H1 (cell line): ENCODE measurements at regions not wholly inside any gene's neighbourhood (a gene's known extent, or its start where the extent isn't known, plus 50 kb on each side); places are given as distances from the start of the nearest gene placed in this dataset.

Experiments
- CTCF ChIA-PET: fragments of 300-600 bp; sonication (Branson Sonifier 250); formaldehyde crosslinking; loops from one replicate; lab custom pipeline; 2021; ENCODE audit not compliant: partially characterized antibody; lab: Charles Lee
- POLR2A ChIA-PET: fragments of 300-600 bp; sonication (Branson Sonifier 250); formaldehyde crosslinking; loops from one replicate; lab custom pipeline; 2021; ENCODE audit warnings: inconsistent platforms; ENCODE audit not compliant: partially characterized antibody; lab: Charles Lee
- DNase-seq, 2 experiments: peaks; one replicate each; pipeline versions ENCODE4 v3.0.0 to v3.0.0-alpha.2; 2010 to 2022; ENCODE audit warnings: low spot score in 2 of 2, low read depth in 1 of 2, mixed read lengths in 1 of 2
- FAIRE-seq: peaks from 2 replicates; lab custom pipeline; 2011; peaks lifted over from hg19 to GRCh38; lab: Jason Lieb, UNC
- H2AFZ ChIP-seq: 2 replicates; pipeline ENCODE4 v1.8.1; 2012; ENCODE audit warnings: low read length, inconsistent platforms
- H2AK5ac ChIP-seq: 2 replicates; pipeline ENCODE4 v1.6.1; 2013; ENCODE audit warnings: low read depth, low read length
- H2BK120ac ChIP-seq: replicated peaks from 2 replicates; pipeline ENCODE3; 2013; ENCODE audit warnings: low read depth, low read length, inconsistent platforms
- H2BK12ac ChIP-seq: 2 replicates; pipeline ENCODE4 v1.6.1; 2013; ENCODE audit warnings: low read depth, low read length
- H2BK15ac ChIP-seq: 2 replicates; pipeline ENCODE4 v1.6.1; 2013; ENCODE audit warnings: low read length
- H2BK20ac ChIP-seq: 2 replicates; pipeline ENCODE4 v1.6.1; 2013; ENCODE audit warnings: low read length
- H2BK5ac ChIP-seq: 2 replicates; pipeline ENCODE4 v1.6.1; 2013; ENCODE audit warnings: low read depth, low read length
- H3K14ac ChIP-seq: 2 replicates; pipeline ENCODE4 v1.6.1; 2013; ENCODE audit warnings: inconsistent platforms; ENCODE audit not compliant: insufficient read length
- H3K18ac ChIP-seq: 2 replicates; pipeline ENCODE4 v1.6.1; 2013; ENCODE audit warnings: low read length; ENCODE audit errors: extremely low read depth
- H3K23ac ChIP-seq: 2 replicates; pipeline ENCODE4 v1.6.1; 2013; ENCODE audit warnings: inconsistent platforms; ENCODE audit not compliant: insufficient read length
- H3K23me2 ChIP-seq: 2 replicates; pipeline ENCODE4 v1.6.1; 2013; ENCODE audit warnings: low read depth, low read length
- H3K27ac ChIP-seq: 2 replicates; pipeline ENCODE4 v1.6.1; 2011; ENCODE audit warnings: low read depth, low read length, inconsistent platforms
- H3K27me3 ChIP-seq, 4 experiments: replicated peaks in 1 of 4; 1 replicate in 1 of 4; 2 replicates in 3 of 4; pipeline versions ENCODE4 v1.6.1 to v1.8.1; 2011 to 2013; ENCODE audit warnings: low read length in 3 of 4, mild to moderate bottlenecking in 3 of 4, inconsistent platforms in 2 of 4, mixed read lengths in 2 of 4, moderate library complexity in 1 of 4; ENCODE audit not compliant: control insufficient read depth in 3 of 4, insufficient read depth in 3 of 4; ENCODE audit errors: extremely low read depth in 1 of 4
- H3K36me3 ChIP-seq, 4 experiments: 2 replicates each; pipeline versions ENCODE4 v1.6.1 to v1.8.1; 2011 to 2013; ENCODE audit warnings: mild to moderate bottlenecking in 4 of 4, low read length in 3 of 4, moderate library complexity in 2 of 4, control low read depth in 1 of 4, inconsistent platforms in 1 of 4; ENCODE audit not compliant: insufficient read depth in 4 of 4, control insufficient read depth in 2 of 4
- H3K4ac ChIP-seq: replicated peaks from 2 replicates; pipeline ENCODE3; 2013; ENCODE audit warnings: low read length, low read depth, mixed read lengths, inconsistent platforms; ENCODE audit not compliant: insufficient read length
- H3K4me1 ChIP-seq, 4 experiments: replicated peaks in 1 of 4; 1 replicate in 1 of 4; 2 replicates in 3 of 4; pipeline versions ENCODE4 v1.6.1 to v1.8.1; 2011 to 2013; ENCODE audit warnings: low read length in 3 of 4, inconsistent platforms in 2 of 4, mixed read lengths in 1 of 4; ENCODE audit not compliant: insufficient read depth in 4 of 4, control insufficient read depth in 3 of 4
- H3K4me2 ChIP-seq, 2 experiments: 2 replicates each; pipeline versions ENCODE4 v1.6.1 to v1.8.1; 2011 to 2013; ENCODE audit warnings: low read depth in 2 of 2, low read length in 2 of 2, control low read depth in 1 of 2, inconsistent platforms in 1 of 2, mild to moderate bottlenecking in 1 of 2; ENCODE audit not compliant: insufficient read depth in 1 of 2
- H3K4me3 ChIP-seq, 4 experiments: fragments of 200-600, 300-600 bp in 1 of 4; sonication (generic), shearing (Covaris generic), sonication (Bioruptor Twin) in 1 of 4; 2 replicates each; pipeline versions ENCODE4 v1.5.1 to v1.8.1; 2011 to 2016; ENCODE audit warnings: low read length in 4 of 4, low read depth in 3 of 4, control low read depth in 2 of 4, inconsistent platforms in 2 of 4, mild to moderate bottlenecking in 2 of 4, mixed read lengths in 1 of 4, moderate library complexity in 1 of 4; ENCODE audit not compliant: insufficient read depth in 2 of 4; ENCODE audit errors: extremely low read depth in 1 of 4
- H3K56ac ChIP-seq: replicated peaks from 2 replicates; pipeline ENCODE3; 2013; ENCODE audit warnings: low read depth, mild to moderate bottlenecking, mixed read lengths, low read length, inconsistent platforms; ENCODE audit not compliant: insufficient read length
- H3K79me1 ChIP-seq: 2 replicates; pipeline ENCODE4 v1.6.1; 2013; ENCODE audit warnings: low read depth, low read length, control low read depth
- H3K79me2 ChIP-seq, 2 experiments: 2 replicates each; pipeline versions ENCODE4 v1.6.1 to v1.8.1; 2012 to 2013; ENCODE audit warnings: low read length in 2 of 2, mild to moderate bottlenecking in 2 of 2, inconsistent platforms in 1 of 2; ENCODE audit not compliant: insufficient read depth in 2 of 2, control insufficient read depth in 1 of 2
- H3K9ac ChIP-seq, 4 experiments: replicated peaks in 1 of 4; 1 replicate in 1 of 4; 2 replicates in 3 of 4; pipeline versions ENCODE4 v1.6.1 to v1.8.1; 2011 to 2013; ENCODE audit warnings: low read depth in 3 of 4, low read length in 3 of 4, control low read depth in 2 of 4, mild to moderate bottlenecking in 2 of 4, moderate library complexity in 2 of 4, inconsistent platforms in 1 of 4; ENCODE audit errors: extremely low read depth in 1 of 4
- H3K9me3 ChIP-seq, 2 experiments: 2 replicates each; pipeline versions ENCODE4 v1.6.1 to v1.8.1; 2012 to 2013; ENCODE audit warnings: mild to moderate bottlenecking in 2 of 2, moderate library complexity in 2 of 2, control low read depth in 1 of 2, inconsistent platforms in 1 of 2, low read depth in 1 of 2, low read length in 1 of 2, mixed read lengths in 1 of 2; ENCODE audit not compliant: insufficient read depth in 2 of 2
- H4K20me1 ChIP-seq, 2 experiments: replicated peaks in 1 of 2; 2 replicates each; pipeline versions ENCODE3 to v1.8.1; 2011 to 2013; ENCODE audit warnings: inconsistent platforms in 2 of 2, low read length in 2 of 2, mild to moderate bottlenecking in 1 of 2; ENCODE audit not compliant: insufficient read depth in 2 of 2, control insufficient read depth in 1 of 2
- H4K5ac ChIP-seq: 2 replicates; pipeline ENCODE4 v1.6.1; 2013; ENCODE audit warnings: low read length, low read depth, mixed read lengths, inconsistent platforms; ENCODE audit not compliant: insufficient read length
- H4K8ac ChIP-seq: 2 replicates; pipeline ENCODE4 v1.8.0; 2013; ENCODE audit warnings: mild to moderate bottlenecking, moderate library complexity, low read length, inconsistent platforms; ENCODE audit not compliant: insufficient read depth; ENCODE audit errors: extremely low read depth
- H4K91ac ChIP-seq: replicated peaks from 2 replicates; pipeline ENCODE3; 2013; ENCODE audit warnings: low read length, mixed read lengths, inconsistent platforms; ENCODE audit not compliant: insufficient read length
- POLR2AphosphoS5 ChIP-seq: IDR thresholded peaks from 2 replicates; pipeline ENCODE4 v1.6.1; 2011; ENCODE audit warnings: low read depth, low read length
- RAD21 ChIP-seq, 2 experiments: IDR thresholded peaks in 1 of 2; conservative IDR thresholded peaks in 1 of 2; 2 replicates each; pipeline ENCODE4 v1.6.1; 2011; ENCODE audit warnings: low read depth in 2 of 2, low read length in 2 of 2, improper control_type of control experiment in 1 of 2, inconsistent platforms in 1 of 2, mild to moderate bottlenecking in 1 of 2, moderate library complexity in 1 of 2
- WGBS, 2 experiments: shearing (Covaris generic) in 1 of 2; methylation state at CpG; one replicate each; pipeline versions ENCODE4 v1.1.6 to v1.1.7; 2013 to 2015; ENCODE audit warnings: low lambda C conversion rate in 2 of 2, mixed read lengths in 2 of 2, inconsistent platforms in 1 of 2, low coverage in 1 of 2, missing lambda C conversion rate in 1 of 2; ENCODE audit not compliant: insufficient replicate concordance in 2 of 2, insufficient coverage in 1 of 2, insufficient read length in 1 of 2; ENCODE audit errors: extremely low coverage in 1 of 2, missing lambda C conversion rate in 1 of 2; 5-methylcytosine and 5-hydroxymethylcytosine counted together
- TF ChIP-seq, protein P1 (sequence below), 3 experiments: IDR thresholded peaks; 1 replicate in 2 of 3; 2 replicates in 1 of 3; pipeline versions ENCODE4 v1.5.1 to v1.6.1; 2011; ENCODE audit warnings: low read length in 3 of 3, mild to moderate bottlenecking in 3 of 3, inconsistent platforms in 2 of 3, low read depth in 1 of 3, moderate library complexity in 1 of 3; ENCODE audit not compliant: insufficient read depth in 1 of 3; ENCODE audit errors: control extremely low read depth in 1 of 3

DNA sequence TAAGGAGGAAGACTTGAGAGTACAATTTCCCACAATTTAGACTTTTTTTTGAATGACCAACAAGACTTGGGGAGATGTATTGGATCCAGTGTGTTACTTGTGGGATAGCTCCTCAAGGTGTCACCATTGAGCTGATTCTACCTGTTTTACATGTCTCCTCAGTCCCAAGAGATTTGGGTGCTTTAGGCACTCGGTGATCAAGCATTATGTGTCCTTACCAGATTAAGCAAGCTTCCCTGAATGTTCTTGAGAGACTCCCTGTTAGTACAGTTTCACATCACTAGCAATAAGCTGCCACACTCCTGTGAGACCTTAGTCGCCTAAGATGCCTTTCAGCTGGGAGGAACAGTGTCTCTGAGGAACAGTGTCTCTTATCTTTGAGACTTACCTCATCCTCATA lies 384.3 kb upstream of the SYT4 start:
- H3K27me3 ChIP-seq: no peaks in the 10 kb centered on the region
- H2AK5ac ChIP-seq: no peak overlapping the region
- TF ChIP-seq, protein P1, sequence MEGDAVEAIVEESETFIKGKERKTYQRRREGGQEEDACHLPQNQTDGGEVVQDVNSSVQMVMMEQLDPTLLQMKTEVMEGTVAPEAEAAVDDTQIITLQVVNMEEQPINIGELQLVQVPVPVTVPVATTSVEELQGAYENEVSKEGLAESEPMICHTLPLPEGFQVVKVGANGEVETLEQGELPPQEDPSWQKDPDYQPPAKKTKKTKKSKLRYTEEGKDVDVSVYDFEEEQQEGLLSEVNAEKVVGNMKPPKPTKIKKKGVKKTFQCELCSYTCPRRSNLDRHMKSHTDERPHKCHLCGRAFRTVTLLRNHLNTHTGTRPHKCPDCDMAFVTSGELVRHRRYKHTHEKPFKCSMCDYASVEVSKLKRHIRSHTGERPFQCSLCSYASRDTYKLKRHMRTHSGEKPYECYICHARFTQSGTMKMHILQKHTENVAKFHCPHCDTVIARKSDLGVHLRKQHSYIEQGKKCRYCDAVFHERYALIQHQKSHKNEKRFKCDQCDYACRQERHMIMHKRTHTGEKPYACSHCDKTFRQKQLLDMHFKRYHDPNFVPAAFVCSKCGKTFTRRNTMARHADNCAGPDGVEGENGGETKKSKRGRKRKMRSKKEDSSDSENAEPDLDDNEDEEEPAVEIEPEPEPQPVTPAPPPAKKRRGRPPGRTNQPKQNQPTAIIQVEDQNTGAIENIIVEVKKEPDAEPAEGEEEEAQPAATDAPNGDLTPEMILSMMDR (IDR thresholded peaks at IDR 0.05; ENCODE audit: control extremely low read depth in 1 of 3, insufficient read depth in 1 of 3, low read depth in 1 of 3, low read length in 3 of 3): peak in 2 of 3 experiments; percentile 36 to 75; a peak in 2 of 4 replicates
- TF ChIP-seq RAD21 (IDR thresholded peaks at IDR 0.05 in 1 of 2, conservative IDR thresholded peaks at IDR 0.05 in 1 of 2; ENCODE audit: low read depth in 2 of 2, low read length in 2 of 2) (peak; percentile 79 to 84), POLR2AphosphoS5 (no peak)
- no peak overlapping the region for H4K8ac ChIP-seq
- no peaks in the 10 kb centered on the region for H4K20me1 ChIP-seq
- H4K91ac ChIP-seq: no peak overlapping the region
- no peak overlapping the region for H2BK20ac ChIP-seq
- no peak overlapping the region for H2BK120ac ChIP-seq
- H3K4me1 ChIP-seq: no peaks in the 10 kb centered on the region; a peak in 1 of 7 replicates
- no peak overlapping the region for H3K4me3 ChIP-seq
- WGBS, 2 experiments: 85% methylated on average over 2 of the region's 2 CpGs; no CpG with 5 or more reads in 1 of the 2 experiments
- no peak overlapping the region for H3K9ac ChIP-seq
- no peak overlapping the region for H2BK15ac ChIP-seq
- FAIRE-seq: peak; percentile 90
- no peaks in the 10 kb centered on the region for H3K79me2 ChIP-seq
- no peak overlapping the region for H3K4ac ChIP-seq
- no peak overlapping the region for H3K18ac ChIP-seq
- no peak overlapping the region for H4K5ac ChIP-seq
- peak; percentile 19 to 49 for DNase-seq
- H3K23me2 ChIP-seq: no peaks in the 10 kb centered on the region
- CTCF ChIA-PET: interaction anchor here (0.5 to 2.1 kb wide), 22 partner anchors 8 to 1542 kb away, joined by 3 to 9 read pairs (median 3); no protein-coding TSS in a partner anchor
- no peak overlapping the region for H3K14ac ChIP-seq
- no peaks in the 10 kb centered on the region for H3K79me1 ChIP-seq
- no peaks in the 10 kb centered on the region for H3K9me3 ChIP-seq
- no peak overlapping the region; a peak in 1 of 4 replicates for H3K4me2 ChIP-seq
- H2AFZ ChIP-seq: peak overlapping the region; percentile 92; the same call in 1 of the 2 replicates
- H3K56ac ChIP-seq: no peak overlapping the region
- H2BK12ac ChIP-seq: peak overlapping the region; percentile 7; the same call in 1 of the 2 replicates
- no peak overlapping the region for H3K27ac ChIP-seq
- POLR2A ChIA-PET: no interaction called here
- H3K23ac ChIP-seq: no peak overlapping the region
- no peak overlapping the region for H2BK5ac ChIP-seq
- no peaks in the 10 kb centered on the region for H3K36me3 ChIP-seq
